Memory B cell (primary cell): ENCODE measurements at regions not wholly inside any gene's neighbourhood (a gene's known extent, or its start where the extent isn't known, plus 50 kb on each side); places are given as distances from the start of the nearest gene placed in this dataset.

Experiments used
- ATAC-seq: fragments of 150-1000 bp; cut with Tn5 transposase; 2 replicates; pipeline ENCODE4 v1.10.0; 2021; ENCODE audit warnings: low read depth, mild to moderate bottlenecking, moderate library complexity
- DNase-seq, 2 donors: peaks; one replicate each; pipeline ENCODE4 v3.0.0; 2022; ENCODE audit warnings: low spot score in 2 of 2
- H3K27ac Mint-ChIP-seq: one replicate; pipeline ENCODE4 v1.8.0; 2022; ENCODE audit warnings: mild to moderate bottlenecking, moderate library complexity, mixed read lengths
- H3K27me3 Mint-ChIP-seq: one replicate; pipeline ENCODE4 v1.8.0; 2022; ENCODE audit warnings: mixed read lengths
- H3K36me3 Mint-ChIP-seq: one replicate; pipeline ENCODE4 v1.8.0; 2022; ENCODE audit warnings: mild to moderate bottlenecking, mixed read lengths
- H3K4me1 Mint-ChIP-seq: one replicate; pipeline ENCODE4 v1.8.0; 2022; ENCODE audit warnings: mixed read lengths
- H3K4me3 Mint-ChIP-seq: one replicate; pipeline ENCODE4 v1.8.0; 2022; ENCODE audit warnings: mild to moderate bottlenecking, moderate library complexity, mixed read lengths
- H3K9me3 Mint-ChIP-seq: one replicate; pipeline ENCODE4 v1.8.0; 2022; ENCODE audit warnings: mixed read lengths

DNA sequence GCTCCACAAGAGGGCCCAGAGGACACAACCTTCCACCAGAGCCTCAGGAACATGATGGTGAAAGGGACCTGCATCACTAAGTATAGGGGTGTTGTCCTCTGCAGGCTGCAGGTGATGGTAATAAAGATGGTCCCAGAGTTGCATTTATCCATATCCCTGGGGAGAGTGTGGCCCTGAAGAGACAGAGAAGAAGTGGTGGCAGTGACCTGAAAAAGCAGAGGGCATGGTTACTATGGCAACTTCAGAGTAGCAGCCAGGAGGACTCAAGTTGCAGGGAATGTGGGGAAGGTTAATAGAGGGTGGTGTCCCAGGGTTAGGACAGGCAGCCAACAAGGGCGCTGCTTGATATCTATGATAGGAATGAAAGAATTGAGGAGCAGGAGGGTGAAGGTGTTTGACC, 57.1 kb downstream of the HLA-A start:
- ATAC-seq (no peak), DNase-seq (no peak)
- peaks cover 3% of the 10 kb centered on the region for H3K4me1 Mint-ChIP-seq
- H3K4me3 Mint-ChIP-seq = no peak overlapping the region
- H3K27me3 Mint-ChIP-seq = peaks cover 16% of the 10 kb centered on the region
- no peaks in the 10 kb centered on the region for H3K9me3 Mint-ChIP-seq
- H3K36me3 Mint-ChIP-seq = peaks cover 5% of the 10 kb centered on the region
- H3K27ac Mint-ChIP-seq = no peak overlapping the region

DNA sequence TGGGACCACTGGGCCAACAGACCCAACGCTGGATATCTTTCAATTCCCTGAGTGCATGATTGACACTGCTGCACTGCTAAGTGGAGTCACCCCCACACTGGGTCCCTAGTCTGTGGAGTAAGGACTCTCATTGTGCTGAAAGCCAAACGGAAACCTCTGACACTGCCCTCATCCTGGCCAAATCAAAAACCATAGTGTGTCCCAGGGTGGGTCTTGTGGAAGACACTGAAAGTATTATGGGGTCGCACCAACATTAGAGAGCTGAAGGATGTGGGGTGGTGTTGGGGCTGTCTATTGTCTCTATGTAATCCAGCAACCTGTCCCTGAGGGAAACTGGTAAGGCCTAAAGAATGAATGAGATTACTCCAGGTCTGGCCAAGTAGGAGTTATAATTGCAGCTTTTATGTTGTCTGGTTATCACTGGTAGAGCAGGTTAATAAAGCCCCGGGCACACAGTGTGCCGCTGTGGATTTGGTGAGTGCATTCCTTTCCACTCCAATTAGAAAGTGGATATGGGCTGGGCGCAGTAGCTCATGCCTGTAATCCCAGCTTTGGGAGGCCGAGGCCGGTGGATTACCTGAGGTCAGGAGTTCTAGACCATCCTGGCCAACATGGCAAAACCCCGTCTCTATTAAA, 57.9 kb downstream of the HLA-A start:
- H3K36me3 Mint-ChIP-seq = peaks cover 5% of the 10 kb centered on the region
- no peak for DNase-seq
- no peak for ATAC-seq
- H3K9me3 Mint-ChIP-seq = no peaks in the 10 kb centered on the region
- H3K27ac Mint-ChIP-seq = no peak overlapping the region
- peaks cover 19% of the 10 kb centered on the region for H3K27me3 Mint-ChIP-seq
- H3K4me3 Mint-ChIP-seq = no peak overlapping the region
- peaks cover 5% of the 10 kb centered on the region for H3K4me1 Mint-ChIP-seq

DNA sequence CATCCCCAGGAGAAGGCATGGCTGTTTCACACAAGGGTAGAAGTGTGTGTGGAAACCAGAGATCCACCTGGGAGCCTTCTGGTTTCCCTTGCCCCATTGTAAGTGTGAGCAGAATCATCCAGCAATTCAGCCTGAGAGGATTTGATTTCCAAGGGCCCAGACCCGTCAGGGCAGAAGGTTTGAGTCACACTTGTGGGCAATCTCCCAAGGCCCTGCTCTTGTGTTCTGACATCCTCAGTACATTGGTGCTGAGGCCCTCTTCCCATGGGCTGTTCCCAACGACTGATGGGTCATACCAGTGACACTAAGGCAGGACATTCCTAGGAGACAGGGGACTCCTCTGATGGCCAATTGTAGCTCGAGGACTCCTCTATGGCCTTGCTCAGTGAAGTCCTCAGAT, 58.2 kb upstream of the POLR1H start:
- H3K9me3 Mint-ChIP-seq = no peaks in the 10 kb centered on the region
- DNase-seq (no peak), ATAC-seq (no peak)
- H3K36me3 Mint-ChIP-seq = peaks cover 2% of the 10 kb centered on the region
- peaks cover 23% of the 10 kb centered on the region for H3K27me3 Mint-ChIP-seq
- no peak overlapping the region for H3K4me3 Mint-ChIP-seq
- peaks cover 14% of the 10 kb centered on the region for H3K4me1 Mint-ChIP-seq
- no peak overlapping the region for H3K27ac Mint-ChIP-seq

DNA sequence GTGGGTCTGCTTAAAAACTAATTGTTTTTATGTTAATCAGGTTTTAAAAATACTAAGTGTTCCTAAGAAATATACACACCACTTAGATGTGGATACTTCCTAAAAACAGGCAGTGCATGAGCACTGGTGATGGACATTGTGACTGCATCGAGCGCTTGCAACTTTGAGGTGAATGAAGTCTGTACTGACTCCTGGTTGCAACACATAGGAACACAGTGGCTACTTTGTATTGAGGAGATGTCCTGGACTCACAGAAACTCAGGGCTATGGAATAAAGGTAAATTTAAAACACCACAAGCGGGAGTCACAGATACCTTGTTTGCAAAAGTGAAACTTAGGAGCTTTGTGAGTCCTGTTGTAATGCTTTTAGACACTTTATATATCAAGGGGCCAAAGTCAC, 55.6 kb upstream of the POLR1H start:
- H3K27me3 Mint-ChIP-seq = peaks cover 16% of the 10 kb centered on the region
- peaks cover 14% of the 10 kb centered on the region for H3K4me1 Mint-ChIP-seq
- H3K27ac Mint-ChIP-seq = peak overlapping the region; percentile 23
- no peaks in the 10 kb centered on the region for H3K9me3 Mint-ChIP-seq
- H3K36me3 Mint-ChIP-seq = peaks cover 12% of the 10 kb centered on the region
- H3K4me3 Mint-ChIP-seq = peak overlapping the region; percentile 73
- ATAC-seq (no peak), DNase-seq (no peak)

DNA sequence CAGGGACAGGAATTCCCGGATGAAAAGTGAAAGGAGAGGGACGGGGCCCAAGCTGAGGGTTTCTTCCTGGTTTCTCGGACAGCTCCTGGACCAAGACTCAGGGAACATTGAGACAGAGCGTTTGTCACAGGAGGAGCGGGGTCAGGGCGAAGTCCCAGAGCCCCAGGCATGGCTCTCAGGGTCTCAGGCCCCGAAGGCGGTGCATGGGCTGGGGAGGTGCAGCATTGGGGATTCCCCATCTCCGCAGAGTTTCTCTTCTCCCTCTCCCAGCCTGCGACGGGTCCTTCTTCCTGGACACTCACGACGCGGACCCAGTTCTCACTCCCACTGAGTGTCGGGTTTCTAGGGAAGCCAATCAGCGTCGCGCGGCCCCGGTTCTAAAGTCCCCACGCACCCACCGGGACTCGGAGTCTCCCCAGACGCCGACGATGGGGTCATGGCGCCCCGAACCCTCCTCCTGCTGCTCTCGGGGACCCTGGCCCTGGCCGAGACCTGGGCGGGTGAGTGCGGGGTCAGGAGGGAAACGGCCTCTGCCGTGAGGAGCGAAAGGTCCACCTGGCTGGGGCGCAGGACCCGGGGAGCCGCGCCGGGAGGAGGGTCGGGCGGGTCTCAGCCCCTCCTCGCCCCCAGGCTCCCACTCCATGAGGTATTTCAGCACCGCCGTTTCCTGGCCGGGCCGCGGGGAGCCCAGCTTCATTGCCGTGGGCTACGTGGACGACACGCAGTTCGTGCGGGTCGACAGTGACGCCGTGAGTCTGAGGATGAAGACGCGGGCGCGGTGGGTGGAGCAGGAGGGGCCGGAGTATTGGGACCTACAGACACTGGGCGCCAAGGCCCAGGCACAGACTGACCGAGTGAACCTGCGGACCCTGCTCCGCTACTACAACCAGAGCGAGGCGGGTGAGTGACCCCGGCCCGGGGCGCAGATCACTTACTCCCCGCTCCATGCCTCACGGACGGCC, 54.6 kb upstream of the POLR1H start:
- DNase-seq (peak; percentile 7 to 30), ATAC-seq (peak; percentile 75)
- Mint-ChIP-seq H3K9me3 (no peaks in the 10 kb centered on the region), H3K4me1 (peaks cover 14% of the 10 kb centered on the region), H3K4me3 (peak overlapping the region; percentile 73), H3K36me3 (peaks cover 17% of the 10 kb centered on the region), H3K27me3 (peaks cover 16% of the 10 kb centered on the region), H3K27ac (peak overlapping the region; percentile 23)

DNA sequence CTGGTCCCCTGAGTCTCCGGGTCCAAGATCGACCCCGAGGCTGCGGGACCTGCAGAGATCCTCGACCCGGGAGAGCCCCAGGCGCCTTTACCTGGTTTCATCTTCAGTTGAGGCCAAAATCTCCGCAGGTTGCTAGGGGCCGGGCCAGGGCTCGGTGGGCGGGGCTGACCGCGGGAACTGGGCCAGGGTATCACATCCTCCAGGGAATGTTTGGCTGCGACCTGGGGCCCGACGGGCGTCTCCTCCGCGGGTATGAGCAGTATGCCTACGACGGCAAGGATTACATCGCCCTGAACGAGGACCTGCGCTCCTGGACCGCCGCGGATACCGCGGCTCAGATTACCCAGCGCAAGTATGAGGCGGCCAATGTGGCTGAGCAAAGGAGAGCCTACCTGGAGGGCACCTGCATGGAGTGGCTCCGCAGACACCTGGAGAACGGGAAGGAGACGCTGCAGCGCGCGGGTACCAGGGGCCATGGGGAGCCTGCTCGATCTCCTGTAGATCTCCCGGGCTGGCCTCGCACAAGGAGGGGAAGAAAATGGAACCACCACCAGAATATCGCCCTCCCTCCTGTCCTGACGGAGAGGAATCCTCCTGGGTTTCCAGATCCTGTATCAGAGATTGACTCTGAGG, 53.8 kb upstream of the POLR1H start:
- no peak overlapping the region for H3K27ac Mint-ChIP-seq
- DNase-seq = peak; percentile 5 to 19
- peaks cover 19% of the 10 kb centered on the region for H3K36me3 Mint-ChIP-seq
- no peaks in the 10 kb centered on the region for H3K9me3 Mint-ChIP-seq
- peaks cover 16% of the 10 kb centered on the region for H3K27me3 Mint-ChIP-seq
- peak; percentile 30 for ATAC-seq
- H3K4me3 Mint-ChIP-seq = peak overlapping the region; percentile 51
- H3K4me1 Mint-ChIP-seq = peaks cover 14% of the 10 kb centered on the region

DNA sequence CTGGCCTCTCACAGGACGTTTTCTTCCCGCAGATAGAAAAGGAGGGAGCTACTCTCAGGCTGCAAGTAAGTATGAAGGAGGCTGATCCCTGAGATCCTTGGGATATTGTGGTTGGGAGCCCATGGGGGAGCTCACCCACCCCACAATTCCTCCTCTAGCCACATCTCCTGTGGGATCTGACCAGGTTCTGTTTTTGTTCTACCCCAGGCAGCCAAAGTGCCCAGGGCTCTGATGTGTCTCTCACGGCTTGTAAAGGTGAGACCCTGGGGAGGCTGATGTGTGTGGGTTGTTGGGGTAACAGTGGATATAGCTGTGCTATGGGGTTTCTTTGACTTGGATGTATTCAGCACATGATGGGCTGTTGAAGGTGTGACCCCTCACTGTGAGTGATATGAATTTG, 52.0 kb upstream of the POLR1H start:
- Mint-ChIP-seq H3K36me3 (peaks cover 19% of the 10 kb centered on the region), H3K27ac (no peak overlapping the region), H3K4me1 (peaks cover 14% of the 10 kb centered on the region), H3K4me3 (no peak overlapping the region), H3K9me3 (no peaks in the 10 kb centered on the region), H3K27me3 (peaks cover 16% of the 10 kb centered on the region)
- ATAC-seq (no peak), DNase-seq (no peak)
